DMS 273 (cell line): ENCODE measurements at regions not wholly inside any gene's neighbourhood (a gene's known extent, or its start where the extent isn't known, plus 50 kb on each side); places are given as distances from the start of the nearest gene placed in this dataset.
"Not testable (repeated sequence)": the region's sequence is repeated elsewhere in the genome, so short reads cannot be mapped to it uniquely, and the experiment has no call there.

ENCODE experiments used
- DNase-seq: peaks from one replicate; lab custom pipeline; 2025; ENCODE audit not compliant: unreplicated experiment; lab: John Stamatoyannopoulos, UW

GRCh38 chr1:78203410-78203982 lies 157.7 kb downstream of the GIPC2 start:
- DNase-seq = not testable (repeated sequence)

GRCh38 chr1:78210175-78210574 lies 164.4 kb downstream of the GIPC2 start:
- DNase-seq = no peak

- DNase-seq = no peak
Measured at GRCh38 chr1:78211483-78212092, 165.8 kb downstream of the GIPC2 start.

GRCh38 chr1:78214334-78214733 lies 168.6 kb downstream of the GIPC2 start:
- DNase-seq = no peak

GRCh38 chr1:78222225-78222959 lies 176.6 kb downstream of the GIPC2 start:
- DNase-seq = no peak

- DNase-seq = no peak
Measured at GRCh38 chr1:78222960-78223358, 177.2 kb downstream of the GIPC2 start.

- no peak for DNase-seq
Measured at GRCh38 chr1:78223417-78224215, 177.8 kb downstream of the GIPC2 start.

GRCh38 chr1:78224246-78224785 lies 178.6 kb downstream of the GIPC2 start:
- DNase-seq = no peak

- no peak for DNase-seq
Measured at GRCh38 chr1:78224861-78225552, 179.2 kb downstream of the GIPC2 start.

- DNase-seq = no peak
Measured at GRCh38 chr1:78226784-78227183, 181.0 kb downstream of the GIPC2 start.

- DNase-seq = no peak
Measured at GRCh38 chr1:78227705-78228635, 182.2 kb downstream of the GIPC2 start.

- no peak for DNase-seq
Measured at GRCh38 chr1:78229344-78229743, 183.6 kb downstream of the GIPC2 start.

GRCh38 chr1:78231477-78231876 lies 185.7 kb downstream of the GIPC2 start:
- no peak for DNase-seq

- no peak for DNase-seq
Measured at GRCh38 chr1:78231894-78232293, 186.1 kb downstream of the GIPC2 start.

- DNase-seq = no peak
Measured at GRCh38 chr1:78232630-78233029, 186.9 kb downstream of the GIPC2 start.

GRCh38 chr1:78234496-78234895 lies 188.7 kb downstream of the GIPC2 start:
- DNase-seq = peak; percentile 64

- no peak for DNase-seq
Measured at GRCh38 chr1:78236716-78237115, 190.9 kb downstream of the GIPC2 start.

GRCh38 chr1:78237364-78237916 lies 191.7 kb downstream of the GIPC2 start:
- DNase-seq = no peak

- no peak for DNase-seq
Measured at GRCh38 chr1:78240191-78240590, 194.4 kb downstream of the GIPC2 start.
